ENCODE measurements at regions not wholly inside any gene's neighbourhood (a gene's known extent, or its start where the extent isn't known, plus 50 kb on each side); places are given as distances from the start of the nearest gene placed in this dataset.

DNA sequence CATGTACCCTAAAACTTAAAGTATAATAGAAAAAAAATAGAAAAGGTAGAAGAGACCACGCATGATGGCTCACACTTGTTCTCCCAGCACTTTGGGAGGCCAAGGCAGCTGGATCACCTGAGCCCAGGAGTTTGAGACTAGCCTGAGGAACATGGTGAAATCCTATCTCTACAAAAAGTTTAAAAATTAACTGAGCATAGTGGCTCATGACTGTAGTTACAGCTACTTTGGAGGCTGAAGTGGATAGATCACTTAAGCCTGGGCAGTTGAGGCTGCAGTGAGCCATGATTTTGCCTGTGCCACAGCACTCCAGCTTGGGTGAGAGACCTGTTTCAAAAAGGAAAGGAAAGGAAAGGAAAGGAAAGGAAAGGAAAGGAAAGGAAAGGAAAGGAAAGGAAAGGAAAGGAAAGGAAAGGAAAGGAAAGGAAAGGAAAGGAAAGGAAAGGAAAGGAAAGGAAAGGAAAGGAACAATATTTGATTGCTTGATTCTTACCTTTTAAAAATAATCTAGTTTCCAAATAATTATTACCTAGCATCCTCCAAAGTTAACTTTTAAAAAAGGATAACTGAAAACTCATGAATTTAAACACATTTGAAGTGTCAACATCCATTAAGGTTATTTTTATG lies 99.9 kb upstream of the PAX6 start:
- TF ChIP-seq, protein P1, sequence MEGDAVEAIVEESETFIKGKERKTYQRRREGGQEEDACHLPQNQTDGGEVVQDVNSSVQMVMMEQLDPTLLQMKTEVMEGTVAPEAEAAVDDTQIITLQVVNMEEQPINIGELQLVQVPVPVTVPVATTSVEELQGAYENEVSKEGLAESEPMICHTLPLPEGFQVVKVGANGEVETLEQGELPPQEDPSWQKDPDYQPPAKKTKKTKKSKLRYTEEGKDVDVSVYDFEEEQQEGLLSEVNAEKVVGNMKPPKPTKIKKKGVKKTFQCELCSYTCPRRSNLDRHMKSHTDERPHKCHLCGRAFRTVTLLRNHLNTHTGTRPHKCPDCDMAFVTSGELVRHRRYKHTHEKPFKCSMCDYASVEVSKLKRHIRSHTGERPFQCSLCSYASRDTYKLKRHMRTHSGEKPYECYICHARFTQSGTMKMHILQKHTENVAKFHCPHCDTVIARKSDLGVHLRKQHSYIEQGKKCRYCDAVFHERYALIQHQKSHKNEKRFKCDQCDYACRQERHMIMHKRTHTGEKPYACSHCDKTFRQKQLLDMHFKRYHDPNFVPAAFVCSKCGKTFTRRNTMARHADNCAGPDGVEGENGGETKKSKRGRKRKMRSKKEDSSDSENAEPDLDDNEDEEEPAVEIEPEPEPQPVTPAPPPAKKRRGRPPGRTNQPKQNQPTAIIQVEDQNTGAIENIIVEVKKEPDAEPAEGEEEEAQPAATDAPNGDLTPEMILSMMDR (IDR thresholded peaks at IDR 0.05; ENCODE audit: low read depth, low read length, missing control alignments): no peak
- DNase-seq (ENCODE audit: low read depth): no peak
- H3K4me3 ChIP-seq (ENCODE audit: low read depth, low read length): no peak overlapping the region
- in situ Hi-C loops (cut with HindIII; ENCODE audit: low sequenced_read_pairs): no loop called here

DNA sequence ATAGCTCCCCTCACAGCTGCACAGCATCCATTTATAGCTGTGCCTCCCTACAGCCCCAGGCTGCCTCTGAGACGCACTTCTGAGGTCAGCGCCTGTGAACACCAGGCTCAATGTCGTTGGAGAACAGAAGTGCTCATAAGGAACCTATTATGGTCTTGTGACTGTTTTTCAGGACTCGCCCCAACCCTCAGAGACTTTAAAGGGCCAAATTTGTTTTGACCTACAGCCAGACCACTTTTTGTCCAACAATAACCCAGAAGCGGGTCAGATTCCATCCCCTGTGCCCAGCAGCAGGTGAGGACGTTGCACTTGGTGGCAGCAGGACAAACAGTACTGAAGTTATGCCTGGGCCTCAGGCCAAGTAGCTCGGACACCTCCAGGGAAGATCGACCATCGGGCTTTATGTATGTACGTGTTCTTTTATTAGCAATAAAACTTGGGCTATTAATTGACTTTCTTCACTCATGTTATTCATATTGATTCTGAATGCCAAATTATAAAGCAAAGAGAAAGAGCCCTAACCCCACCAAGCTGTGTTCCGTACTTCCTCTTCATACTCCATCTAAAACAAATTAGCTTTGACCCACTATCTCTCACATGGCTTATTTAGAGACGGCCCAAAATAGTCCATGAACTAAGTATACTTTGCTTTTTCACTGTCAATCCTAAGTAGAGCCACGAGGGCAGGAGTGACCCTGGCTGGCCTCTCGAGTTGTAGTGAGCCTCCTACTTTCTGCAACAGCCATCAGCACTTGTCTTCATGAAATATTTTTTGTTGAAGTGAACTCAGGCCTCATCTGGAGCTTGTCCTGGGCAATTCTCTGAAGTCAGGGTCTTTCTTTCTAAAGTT lies 92.3 kb upstream of the PAX6 start:
- TF ChIP-seq, protein P1 (IDR thresholded peaks at IDR 0.05; ENCODE audit: low read depth, low read length, missing control alignments): no peak
- in situ Hi-C loops (cut with HindIII; ENCODE audit: low sequenced_read_pairs): no loop called here
- H3K4me3 ChIP-seq (ENCODE audit: low read depth, low read length): no peak overlapping the region
- no peak for DNase-seq (ENCODE audit: low read depth)

DNA sequence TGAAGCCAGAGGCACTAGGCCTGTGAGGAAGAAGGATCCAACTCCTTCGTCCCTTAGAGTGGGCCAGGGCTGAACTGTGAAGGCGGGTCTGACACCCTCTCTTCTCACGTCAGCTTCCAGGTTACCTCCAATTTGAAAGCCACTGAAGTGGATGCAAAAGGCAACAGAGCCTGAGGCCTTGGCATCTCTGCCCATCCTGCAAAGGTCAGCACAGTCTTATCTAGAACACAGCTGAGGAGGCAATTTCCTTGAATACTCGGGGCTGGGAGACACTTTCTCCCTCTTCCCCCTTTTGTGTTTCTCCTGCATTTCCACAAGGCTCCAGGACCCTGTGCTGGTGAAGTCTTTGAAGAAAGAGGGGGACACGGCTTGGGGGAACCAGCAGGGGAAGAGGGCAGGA lies 91.6 kb upstream of the PAX6 start:
- TF ChIP-seq, protein P1 (IDR thresholded peaks at IDR 0.05; ENCODE audit: low read depth, low read length, missing control alignments): no peak
- no peak overlapping the region for H3K4me3 ChIP-seq (ENCODE audit: low read depth, low read length)
- in situ Hi-C loops (cut with HindIII; ENCODE audit: low sequenced_read_pairs): no loop called here
- DNase-seq (ENCODE audit: low read depth): no peak

DNA sequence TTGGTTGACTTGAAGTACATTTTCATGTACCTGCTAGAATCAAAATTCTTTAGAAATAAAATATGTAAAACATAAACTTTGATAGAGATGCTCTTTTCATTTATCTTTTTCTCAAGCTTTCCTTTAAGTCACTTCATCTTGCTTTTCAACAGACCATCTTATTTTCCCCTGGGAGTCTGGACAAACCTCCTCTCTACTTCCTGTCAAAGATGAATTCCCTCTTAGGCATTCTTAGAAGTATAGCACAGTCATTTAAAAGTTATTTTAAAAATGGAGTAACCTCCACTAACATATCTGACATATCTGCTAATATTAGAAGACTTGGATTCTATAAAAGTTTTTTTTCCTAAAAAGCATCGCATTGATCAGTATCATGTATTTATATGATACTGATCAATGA lies 84.8 kb upstream of the PAX6 start:
- DNase-seq (ENCODE audit: low read depth): no peak
- in situ Hi-C loops (cut with HindIII; ENCODE audit: low sequenced_read_pairs): no loop called here
- TF ChIP-seq, protein P1 (IDR thresholded peaks at IDR 0.05; ENCODE audit: low read depth, low read length, missing control alignments): no peak
- H3K4me3 ChIP-seq (ENCODE audit: low read depth, low read length): no peak overlapping the region

DNA sequence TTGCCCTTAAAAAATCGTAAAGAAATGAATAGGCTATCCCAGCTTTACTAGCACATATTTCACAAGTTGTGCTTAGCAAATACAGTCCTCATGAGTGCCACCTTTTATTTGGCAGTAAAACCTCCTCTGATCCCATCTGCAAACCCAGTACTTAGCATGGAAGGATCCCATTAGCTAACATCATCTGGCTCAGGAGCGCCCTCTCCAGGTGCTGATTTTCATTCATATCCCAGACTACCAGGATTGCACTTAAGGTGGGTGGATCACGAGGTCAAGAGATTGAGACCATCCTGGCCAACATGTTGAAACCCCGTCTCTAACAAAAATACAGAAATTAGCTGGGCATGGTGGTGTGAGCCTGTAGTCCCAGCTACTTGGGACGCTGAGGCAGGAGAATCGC lies 76.1 kb upstream of the PAX6 start:
- DNase-seq (ENCODE audit: low read depth): no peak
- TF ChIP-seq, protein P1 (IDR thresholded peaks at IDR 0.05; ENCODE audit: low read depth, low read length, missing control alignments): no peak
- H3K4me3 ChIP-seq (ENCODE audit: low read depth, low read length): no peak overlapping the region
- in situ Hi-C loops (cut with HindIII; ENCODE audit: low sequenced_read_pairs): no loop called here

DNA sequence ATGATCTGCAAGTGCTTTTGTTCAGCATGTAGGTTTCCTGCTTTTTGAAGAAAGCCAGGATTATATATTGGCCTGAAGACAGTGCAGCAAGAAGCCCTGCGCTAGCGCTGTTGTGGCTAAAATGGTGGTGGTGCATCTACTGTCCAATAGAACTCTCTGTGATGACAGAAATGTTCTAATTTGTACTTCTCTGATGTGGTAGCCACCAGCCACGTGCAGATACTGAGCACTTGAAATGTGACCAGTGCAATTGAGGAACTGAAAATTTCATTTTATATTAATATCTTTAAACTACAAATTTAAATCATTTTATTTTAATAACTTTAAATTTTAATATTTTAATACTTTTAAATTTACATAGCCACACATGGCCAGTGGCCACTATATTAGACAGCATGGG lies 73.0 kb upstream of the PAX6 start:
- TF ChIP-seq, protein P1 (IDR thresholded peaks at IDR 0.05; ENCODE audit: low read depth, low read length, missing control alignments): no peak
- DNase-seq (ENCODE audit: low read depth): no peak
- in situ Hi-C loops (cut with HindIII; ENCODE audit: low sequenced_read_pairs): no loop called here
- no peak overlapping the region for H3K4me3 ChIP-seq (ENCODE audit: low read depth, low read length)

All from astrocyte of the cerebellum (primary cell).